Gastroesophageal sphincter (tissue), 3 donors: ENCODE measurements at regions not wholly inside any gene's neighbourhood (a gene's known extent, or its start where the extent isn't known, plus 50 kb on each side); places are given as distances from the start of the nearest gene placed in this dataset.

ENCODE experiments used
- POLR2AphosphoS5 ChIP-seq: sonication (generic); formaldehyde crosslinking; IDR thresholded peaks from one replicate; pipeline ENCODE4 v1.6.1; 2017; ENCODE audit warnings: antibody characterized with exemption
- TF ChIP-seq, protein P1 (sequence below), 4 experiments: fragments of 200-600 bp in 2 of 4; fragments of 450-650 bp in 2 of 4; sonication (generic) in 1 of 4; IDR thresholded peaks; one replicate each; pipeline ENCODE4 v1.5.1; 2017 to 2019; ENCODE audit warnings: antibody characterized with exemption in 4 of 4, mild to moderate bottlenecking in 2 of 4, moderate library complexity in 2 of 4

DNA sequence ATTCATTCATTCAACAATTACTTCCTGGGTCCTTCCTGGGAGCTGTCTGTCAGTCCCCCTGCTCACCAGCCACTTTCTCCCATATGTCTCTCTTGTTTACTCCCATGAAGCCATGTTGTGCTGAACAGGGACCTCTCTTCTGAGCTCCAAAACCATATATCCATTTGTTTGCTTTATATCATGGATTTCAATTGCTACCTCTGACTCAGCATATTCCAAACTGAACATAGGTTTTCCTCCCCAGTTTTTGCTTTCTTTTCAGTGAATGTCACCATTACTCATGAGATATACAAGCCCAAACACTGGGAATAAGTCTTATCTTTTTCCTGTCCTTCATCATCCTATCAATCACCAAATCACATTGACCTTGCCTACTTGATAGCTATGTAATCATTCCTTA lies 152.5 kb upstream of the P2RY1 start:
- TF ChIP-seq POLR2AphosphoS5: no peak
- TF ChIP-seq, protein P1, sequence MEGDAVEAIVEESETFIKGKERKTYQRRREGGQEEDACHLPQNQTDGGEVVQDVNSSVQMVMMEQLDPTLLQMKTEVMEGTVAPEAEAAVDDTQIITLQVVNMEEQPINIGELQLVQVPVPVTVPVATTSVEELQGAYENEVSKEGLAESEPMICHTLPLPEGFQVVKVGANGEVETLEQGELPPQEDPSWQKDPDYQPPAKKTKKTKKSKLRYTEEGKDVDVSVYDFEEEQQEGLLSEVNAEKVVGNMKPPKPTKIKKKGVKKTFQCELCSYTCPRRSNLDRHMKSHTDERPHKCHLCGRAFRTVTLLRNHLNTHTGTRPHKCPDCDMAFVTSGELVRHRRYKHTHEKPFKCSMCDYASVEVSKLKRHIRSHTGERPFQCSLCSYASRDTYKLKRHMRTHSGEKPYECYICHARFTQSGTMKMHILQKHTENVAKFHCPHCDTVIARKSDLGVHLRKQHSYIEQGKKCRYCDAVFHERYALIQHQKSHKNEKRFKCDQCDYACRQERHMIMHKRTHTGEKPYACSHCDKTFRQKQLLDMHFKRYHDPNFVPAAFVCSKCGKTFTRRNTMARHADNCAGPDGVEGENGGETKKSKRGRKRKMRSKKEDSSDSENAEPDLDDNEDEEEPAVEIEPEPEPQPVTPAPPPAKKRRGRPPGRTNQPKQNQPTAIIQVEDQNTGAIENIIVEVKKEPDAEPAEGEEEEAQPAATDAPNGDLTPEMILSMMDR (IDR thresholded peaks at IDR 0.05): no peak
